ENCODE measurements at regions not wholly inside any gene's neighbourhood (a gene's known extent, or its start where the extent isn't known, plus 50 kb on each side); places are given as distances from the start of the nearest gene placed in this dataset.

GRCh38 chr20:1778338-1778737 lies 116.9 kb upstream of the SIRPA start:
- no peak for TF ChIP-seq EP300 (IDR thresholded peaks at IDR 0.05; ENCODE audit: borderline replicate concordance in 1 of 2, control insufficient read depth in 1 of 2, low read depth in 2 of 2, low read length in 2 of 2)
- TF ChIP-seq IRF4 (IDR thresholded peaks at IDR 0.05; ENCODE audit: low read depth, low read length), result no peak

Measured in GM12878 (cell line).